B cell (primary cell): ENCODE measurements at regions not wholly inside any gene's neighbourhood (a gene's known extent, or its start where the extent isn't known, plus 50 kb on each side); places are given as distances from the start of the nearest gene placed in this dataset.
"Not testable (repeated sequence)": the region's sequence is repeated elsewhere in the genome, so short reads cannot be mapped to it uniquely, and the experiment has no call there.

Source experiments
- ATAC-seq: fragments of 200-7000 bp; cut with Tn5 transposase; one replicate; pipeline ENCODE4 v1.10.0; 2021; ENCODE audit warnings: low read depth, mild to moderate bottlenecking, moderate number of reproducible peaks, moderate library complexity
- CTCF ChIA-PET: fragments of 350-600 bp; sonication (Branson Sonifier 250); formaldehyde crosslinking; loops from one replicate; lab custom pipeline; 2021; ENCODE audit warnings: antibody characterized with exemption, inconsistent platforms; lab: Charles Lee
- POLR2A ChIA-PET: fragments of 350-600 bp; sonication (Branson Sonifier 250); formaldehyde crosslinking; loops from one replicate; lab custom pipeline; 2021; ENCODE audit warnings: antibody characterized with exemption; lab: Charles Lee
- DNase-seq: peaks from one replicate; pipeline ENCODE4 v3.0.0; 2013
- H2AFZ ChIP-seq: 2 replicates; pipeline ENCODE4 v1.6.1; 2012; ENCODE audit warnings: mild to moderate bottlenecking, low read depth, low read length; ENCODE audit not compliant: insufficient read depth, poor library complexity, severe bottlenecking
- H3K27ac ChIP-seq, 2 donors: 1 replicate in 1 of 2; 2 replicates in 1 of 2; pipeline ENCODE4 v1.5.1; 2012 to 2013; ENCODE audit warnings: low read length in 2 of 2, mild to moderate bottlenecking in 2 of 2, moderate library complexity in 1 of 2
- H3K27me3 ChIP-seq, 4 experiments: fragments of 200-600 bp in 1 of 4; sonication (generic) in 1 of 4; replicated peaks in 1 of 4; 1 replicate in 2 of 4; 2 replicates in 2 of 4; pipeline versions ENCODE4 v1.6.1 to v1.7.0; 2013 to 2016; ENCODE audit warnings: low read length in 3 of 4, mild to moderate bottlenecking in 2 of 4, mixed read lengths in 1 of 4, moderate library complexity in 1 of 4; ENCODE audit not compliant: insufficient read depth in 4 of 4, control insufficient read depth in 3 of 4; ENCODE audit errors: control extremely low read depth in 1 of 4
- H3K36me3 ChIP-seq, 2 experiments: replicated peaks in 1 of 2; 1 replicate in 1 of 2; 2 replicates in 1 of 2; pipeline versions ENCODE4 v1.6.1 to v1.7.1; 2013; ENCODE audit warnings: low read length in 1 of 2; ENCODE audit not compliant: insufficient read depth in 2 of 2, control insufficient read depth in 1 of 2; ENCODE audit errors: control extremely low read depth in 1 of 2, extremely low read depth in 1 of 2
- H3K4me1 ChIP-seq, 2 donors: fragments of 200-600 bp in 1 of 2; sonication (generic) in 1 of 2; 1 replicate in 1 of 2; 2 replicates in 1 of 2; pipeline versions ENCODE4 v1.5.1 to v1.6.1; 2013 to 2017; ENCODE audit warnings: low read length in 2 of 2; ENCODE audit not compliant: control insufficient read depth in 2 of 2, insufficient read depth in 2 of 2
- H3K4me2 ChIP-seq: replicated peaks from 2 replicates; pipeline ENCODE3; 2012; ENCODE audit warnings: mild to moderate bottlenecking, low read depth, low read length; ENCODE audit not compliant: poor library complexity, severe bottlenecking
- H3K4me3 ChIP-seq, 5 experiments: fragments of 200-600 bp in 1 of 5; sonication (generic) in 1 of 5; 1 replicate in 3 of 5; 2 replicates in 2 of 5; pipeline versions ENCODE4 v1.5.1 to v1.7.0; 2011 to 2016; ENCODE audit warnings: low read length in 4 of 5, mild to moderate bottlenecking in 4 of 5, low read depth in 2 of 5, control low read depth in 1 of 5, moderate library complexity in 1 of 5; ENCODE audit not compliant: insufficient read depth in 1 of 5; ENCODE audit errors: control extremely low read depth in 1 of 5, extremely low read depth in 1 of 5
- H3K79me2 ChIP-seq: fragments of 200-600 bp; sonication (generic); one replicate; pipeline ENCODE4 v1.6.0; 2016; ENCODE audit warnings: low read length; ENCODE audit not compliant: control insufficient read depth, insufficient read depth
- H3K9ac ChIP-seq: fragments of 200-600 bp; sonication (generic); 2 replicates; pipeline ENCODE4 v1.6.1; 2017; ENCODE audit warnings: mild to moderate bottlenecking, low read length, moderate library complexity
- H3K9me3 ChIP-seq, 3 donors: one replicate each; pipeline versions ENCODE4 v1.6.1 to v1.7.1; 2013; ENCODE audit warnings: low read length in 2 of 3; ENCODE audit not compliant: control insufficient read depth in 2 of 3, insufficient read depth in 1 of 3; ENCODE audit errors: control extremely low read depth in 1 of 3
- H4K20me1 ChIP-seq: 2 replicates; pipeline ENCODE4 v1.6.0; 2012; ENCODE audit warnings: mild to moderate bottlenecking, low read length; ENCODE audit not compliant: insufficient read depth, control insufficient read depth, poor library complexity, severe bottlenecking
- H3K27ac Mint-ChIP-seq: one replicate; pipeline ENCODE4 v1.8.0; 2021; ENCODE audit warnings: mixed read lengths
- H3K27me3 Mint-ChIP-seq: one replicate; pipeline ENCODE4 v1.8.0; 2021; ENCODE audit warnings: mixed read lengths
- H3K4me1 Mint-ChIP-seq: one replicate; pipeline ENCODE4 v1.8.0; 2021; ENCODE audit warnings: mixed read lengths
- H3K4me3 Mint-ChIP-seq: one replicate; pipeline ENCODE4 v1.8.0; 2021; ENCODE audit warnings: mixed read lengths
- H3K9me3 Mint-ChIP-seq: one replicate; pipeline ENCODE4 v1.8.0; 2022; ENCODE audit warnings: mixed read lengths; ENCODE audit not compliant: insufficient read depth
- CTCF ChIP-seq: fragments of 200-600 bp; IDR thresholded peaks from one replicate; pipeline ENCODE4 v1.8.0; 2022; ENCODE audit warnings: antibody characterized with exemption, mild to moderate bottlenecking
- EZH2 ChIP-seq: IDR thresholded peaks from 2 replicates; pipeline ENCODE4 v1.6.1; 2012; ENCODE audit warnings: borderline replicate concordance, low read depth, mild to moderate bottlenecking, moderate library complexity, low read length; ENCODE audit not compliant: insufficient read depth, poor library complexity, severe bottlenecking
- WGBS: methylation state at CpG from one replicate; pipeline ENCODE4 v1.1.5; 2013; ENCODE audit warnings: missing lambda C conversion rate; ENCODE audit not compliant: insufficient coverage; 5-methylcytosine and 5-hydroxymethylcytosine counted together
- intact Hi-C: fragments of 100-400 bp; cut with micrococcal nuclease; formaldehyde crosslinking; loops from one replicate; pipeline ENCODE4 v1.10.0; 2022

GRCh38 chr1:194062526-194062925 lies 876.1 kb upstream of the B3GALT2 start:
- POLR2A ChIA-PET: no interaction called here

GRCh38 chr1:194060481-194060880 lies 874.1 kb upstream of the B3GALT2 start:
- Mint-ChIP-seq H3K4me3 (no peak overlapping the region), H3K4me1 (peaks cover 2% of the 10 kb centered on the region), H3K27ac (no peak overlapping the region), H3K27me3 (no peaks in the 10 kb centered on the region), H3K9me3 (no peaks in the 10 kb centered on the region)
- ChIA-PET CTCF (no interaction called here), POLR2A (no interaction called here)
- Histone ChIP-seq H3K4me2 (no peak overlapping the region), H3K27ac (no peak overlapping the region), H3K4me1 (no peaks in the 10 kb centered on the region), H3K9me3 (peaks cover 0 to 2% (median 0%) of the 10 kb centered on the region in 3 donors), H3K36me3 (no peaks in the 10 kb centered on the region), H3K27me3 (no peaks in the 10 kb centered on the region), H2AFZ (no peak overlapping the region), H4K20me1 (no peaks in the 10 kb centered on the region), H3K9ac (no peak overlapping the region), H3K79me2 (no peaks in the 10 kb centered on the region), H3K4me3 (no peak overlapping the region)
- TF ChIP-seq CTCF (no peak), EZH2 (no peak)
- no peak for DNase-seq
- intact Hi-C loops: loop anchor here (2.0 kb wide), 1 partner anchor 68 kb away; no protein-coding TSS in a partner anchor
- ATAC-seq: no peak
- no CpG with 5 or more reads among the region's 4 CpGs for WGBS

More at GRCh38 chr1:194062526-194062925, 876.1 kb upstream of the B3GALT2 start:
- Histone ChIP-seq H3K4me2 (no peak overlapping the region), H3K4me3 (no peak overlapping the region), H4K20me1 (no peaks in the 10 kb centered on the region), H2AFZ (no peak overlapping the region), H3K9ac (no peak overlapping the region), H3K36me3 (no peaks in the 10 kb centered on the region), H3K27ac (no peak overlapping the region), H3K9me3 (no peaks in the 10 kb centered on the region), H3K4me1 (no peaks in the 10 kb centered on the region), H3K27me3 (no peaks in the 10 kb centered on the region), H3K79me2 (no peaks in the 10 kb centered on the region)
- H3K27ac Mint-ChIP-seq: no peak overlapping the region
- no peak overlapping the region for H3K4me3 Mint-ChIP-seq
- DNase-seq (no peak), ATAC-seq (no peak)
- intact Hi-C loops: no loop called here
- CTCF ChIA-PET: no interaction called here
- TF ChIP-seq EZH2: no peak
- no peak for TF ChIP-seq CTCF
- H3K4me1 Mint-ChIP-seq: peaks cover 2% of the 10 kb centered on the region
- no peaks in the 10 kb centered on the region for H3K9me3 Mint-ChIP-seq
- WGBS: 100% methylated on average over 1 of the region's 1 CpG
- no peaks in the 10 kb centered on the region for H3K27me3 Mint-ChIP-seq

GRCh38 chr1:194058268-194058667 lies 871.9 kb upstream of the B3GALT2 start:
- H3K4me2 ChIP-seq, H3K27me3 ChIP-seq, H3K9ac ChIP-seq, H2AFZ ChIP-seq, H4K20me1 ChIP-seq, H3K36me3 ChIP-seq, H3K4me3 ChIP-seq, H3K27ac ChIP-seq, H3K9me3 Mint-ChIP-seq, H3K27ac Mint-ChIP-seq, H3K9me3 ChIP-seq, H3K4me1 ChIP-seq, CTCF ChIA-PET, DNase-seq, H3K4me1 Mint-ChIP-seq, H3K4me3 Mint-ChIP-seq, intact Hi-C loops, POLR2A ChIA-PET, ATAC-seq, H3K79me2 ChIP-seq, H3K27me3 Mint-ChIP-seq: not testable (repeated sequence)
- WGBS: 50% methylated on average over 1 of the region's 5 CpGs
